Hepatocyte (in vitro differentiated cells): ENCODE measurements at regions not wholly inside any gene's neighbourhood (a gene's known extent, or its start where the extent isn't known, plus 50 kb on each side); places are given as distances from the start of the nearest gene placed in this dataset.

Source experiments
- CTCF ChIP-seq: fragments of 200-600 bp; sonication (generic); IDR thresholded peaks from 2 replicates; pipeline ENCODE4 v1.5.1; 2016; ENCODE audit warnings: antibody characterized with exemption, mild to moderate bottlenecking; ENCODE audit not compliant: poor library complexity
- EZH2 ChIP-seq: fragments of 200-600 bp; sonication (generic); IDR thresholded peaks from 2 replicates; pipeline ENCODE4 v1.6.1; 2016; ENCODE audit warnings: antibody characterized with exemption, mild to moderate bottlenecking, borderline replicate concordance
- EZH2phosphoT487 ChIP-seq: fragments of 200-600 bp; sonication (generic); IDR thresholded peaks from one replicate; pipeline ENCODE4 v1.6.1; 2018; ENCODE audit warnings: antibody characterized with exemption, mild to moderate bottlenecking, low read depth, moderate library complexity; ENCODE audit not compliant: unreplicated experiment, severe bottlenecking

GRCh38 chr5:124212934-124213333, 533.5 kb downstream of the ZNF608 start:
- TF ChIP-seq CTCF: no peak
- TF ChIP-seq EZH2: no peak
- TF ChIP-seq EZH2phosphoT487: no peak
